Transverse colon (tissue), 4 donors: ENCODE measurements at regions not wholly inside any gene's neighbourhood (a gene's known extent, or its start where the extent isn't known, plus 50 kb on each side); places are given as distances from the start of the nearest gene placed in this dataset.

ENCODE experiments used
- POLR2A ChIP-seq: fragments of 450-650 bp; IDR thresholded peaks from one replicate; pipeline ENCODE4 v1.6.1; 2016; ENCODE audit warnings: antibody characterized with exemption, mild to moderate bottlenecking, moderate library complexity
- POLR2AphosphoS5 ChIP-seq, 3 donors: sonication (generic); formaldehyde crosslinking; IDR thresholded peaks; one replicate each; pipeline ENCODE4 v1.6.1; 2016; ENCODE audit warnings: antibody characterized with exemption in 3 of 3
- TF ChIP-seq, protein P1 (sequence below), 5 experiments: fragments of 200-600 bp in 3 of 5; fragments of 450-650 bp in 2 of 5; sonication (generic) in 3 of 5; IDR thresholded peaks; 1 replicate in 2 of 5; 2 replicates in 3 of 5; pipeline ENCODE4 v1.5.1; 2016 to 2017; ENCODE audit warnings: antibody characterized with exemption in 5 of 5, inconsistent platforms in 3 of 5, mild to moderate bottlenecking in 2 of 5, moderate library complexity in 1 of 5

DNA sequence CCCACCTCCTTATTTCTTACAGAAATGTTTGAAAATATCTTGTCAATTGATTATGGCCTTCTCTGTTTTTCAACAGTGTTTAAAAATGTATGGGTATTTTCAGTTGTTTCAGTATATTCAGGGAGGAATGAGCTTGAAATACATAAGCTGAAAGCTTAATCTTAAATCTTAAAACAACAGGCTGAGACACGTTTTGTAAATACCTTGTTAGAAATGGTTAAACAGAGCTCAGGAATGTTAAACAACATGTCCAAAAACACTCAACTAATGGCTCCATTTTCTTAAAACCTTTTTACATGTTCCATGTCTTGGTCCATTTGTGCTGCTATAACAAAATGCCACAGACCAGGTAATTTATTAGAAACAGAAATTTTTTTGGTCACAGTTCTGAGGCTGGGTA, 953.8 kb upstream of the ADGRL2 start:
- TF ChIP-seq POLR2A, result no peak
- TF ChIP-seq, protein P1, sequence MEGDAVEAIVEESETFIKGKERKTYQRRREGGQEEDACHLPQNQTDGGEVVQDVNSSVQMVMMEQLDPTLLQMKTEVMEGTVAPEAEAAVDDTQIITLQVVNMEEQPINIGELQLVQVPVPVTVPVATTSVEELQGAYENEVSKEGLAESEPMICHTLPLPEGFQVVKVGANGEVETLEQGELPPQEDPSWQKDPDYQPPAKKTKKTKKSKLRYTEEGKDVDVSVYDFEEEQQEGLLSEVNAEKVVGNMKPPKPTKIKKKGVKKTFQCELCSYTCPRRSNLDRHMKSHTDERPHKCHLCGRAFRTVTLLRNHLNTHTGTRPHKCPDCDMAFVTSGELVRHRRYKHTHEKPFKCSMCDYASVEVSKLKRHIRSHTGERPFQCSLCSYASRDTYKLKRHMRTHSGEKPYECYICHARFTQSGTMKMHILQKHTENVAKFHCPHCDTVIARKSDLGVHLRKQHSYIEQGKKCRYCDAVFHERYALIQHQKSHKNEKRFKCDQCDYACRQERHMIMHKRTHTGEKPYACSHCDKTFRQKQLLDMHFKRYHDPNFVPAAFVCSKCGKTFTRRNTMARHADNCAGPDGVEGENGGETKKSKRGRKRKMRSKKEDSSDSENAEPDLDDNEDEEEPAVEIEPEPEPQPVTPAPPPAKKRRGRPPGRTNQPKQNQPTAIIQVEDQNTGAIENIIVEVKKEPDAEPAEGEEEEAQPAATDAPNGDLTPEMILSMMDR (IDR thresholded peaks at IDR 0.05), result no peak
- TF ChIP-seq POLR2AphosphoS5 (IDR thresholded peaks at IDR 0.05), result no peak
